HG03175 (cell line): ENCODE measurements at regions not wholly inside any gene's neighbourhood (a gene's known extent, or its start where the extent isn't known, plus 50 kb on each side); places are given as distances from the start of the nearest gene placed in this dataset.

Experiments
- ATAC-seq: cut with Tn5 transposase; IDR thresholded peaks from one replicate; pipeline ENCODE4 v1.9.1; 2021; ENCODE audit warnings: mild to moderate bottlenecking, moderate library complexity; ENCODE audit not compliant: unreplicated experiment

GRCh38 chr13:99911965-99912566, 59.5 kb downstream of the ZIC5 start:
- ATAC-seq: no peak

- ATAC-seq: no peak
Measured at GRCh38 chr13:99911069-99911964, 60.2 kb downstream of the ZIC5 start.

GRCh38 chr13:99909836-99910619, 61.5 kb downstream of the ZIC5 start:
- ATAC-seq: no peak

GRCh38 chr13:99909097-99909835, 62.3 kb downstream of the ZIC5 start:
- no peak for ATAC-seq

- no peak for ATAC-seq
Measured at GRCh38 chr13:99908140-99908803, 63.3 kb downstream of the ZIC5 start.

GRCh38 chr13:99907627-99908026, 63.9 kb downstream of the ZIC5 start:
- no peak for ATAC-seq

- no peak for ATAC-seq
Measured at GRCh38 chr13:99907038-99907437, 64.5 kb downstream of the ZIC5 start.

GRCh38 chr13:99905814-99906213, 65.8 kb downstream of the ZIC5 start:
- ATAC-seq: no peak

- ATAC-seq: no peak
Measured at GRCh38 chr13:99905224-99905623, 66.3 kb downstream of the ZIC5 start.

- ATAC-seq: no peak
Measured at GRCh38 chr13:99903140-99903539, 68.4 kb downstream of the ZIC5 start.

GRCh38 chr13:99902657-99903056, 68.9 kb downstream of the ZIC5 start:
- ATAC-seq: no peak

- ATAC-seq: no peak
Measured at GRCh38 chr13:99900960-99901359, 70.6 kb downstream of the ZIC5 start.

GRCh38 chr13:99898421-99898820, 73.1 kb downstream of the ZIC5 start:
- no peak for ATAC-seq

- no peak for ATAC-seq
Measured at GRCh38 chr13:99897076-99897440, 74.5 kb downstream of the ZIC5 start.

GRCh38 chr13:99896369-99897075, 75.0 kb downstream of the ZIC5 start:
- ATAC-seq: no peak

GRCh38 chr13:99895444-99896368, 75.9 kb downstream of the ZIC5 start:
- no peak for ATAC-seq

GRCh38 chr13:99894840-99895443, 76.6 kb downstream of the ZIC5 start:
- no peak for ATAC-seq

- ATAC-seq: no peak
Measured at GRCh38 chr13:99894105-99894839, 77.3 kb downstream of the ZIC5 start.
